CD14-positive monocyte (primary cell): ENCODE measurements at regions not wholly inside any gene's neighbourhood (a gene's known extent, or its start where the extent isn't known, plus 50 kb on each side); places are given as distances from the start of the nearest gene placed in this dataset.

ENCODE experiments used
- DNase-seq, 3 donors: peaks; one replicate each; pipeline ENCODE4 v3.0.0-alpha.2; 2011 to 2022
- H2AFZ ChIP-seq: 2 replicates; pipeline ENCODE4 v1.6.0; 2012; ENCODE audit warnings: mild to moderate bottlenecking, low read depth, low read length, inconsistent platforms; ENCODE audit not compliant: insufficient read depth, poor library complexity, severe bottlenecking
- H3K27ac ChIP-seq, 2 donors: 1 replicate in 1 of 2; 2 replicates in 1 of 2; pipeline ENCODE4 v1.5.1; 2012 to 2013; ENCODE audit warnings: low read length in 2 of 2, control low read depth in 1 of 2, inconsistent platforms in 1 of 2, low read depth in 1 of 2, mild to moderate bottlenecking in 1 of 2
- H3K27me3 ChIP-seq, 2 donors: one replicate each; pipeline versions ENCODE4 v1.6.0 to v1.6.1; 2011 to 2013; ENCODE audit warnings: low read length in 2 of 2; ENCODE audit not compliant: control insufficient read depth in 2 of 2, insufficient read depth in 2 of 2
- H3K36me3 ChIP-seq, 2 donors: replicated peaks in 1 of 2; 1 replicate in 1 of 2; 2 replicates in 1 of 2; pipeline versions ENCODE4 v1.5.1 to v1.6.1; 2012 to 2013; ENCODE audit warnings: low read length in 2 of 2, control low read depth in 1 of 2, inconsistent platforms in 1 of 2, mild to moderate bottlenecking in 1 of 2; ENCODE audit not compliant: insufficient read depth in 2 of 2, control insufficient read depth in 1 of 2
- H3K4me1 ChIP-seq, 2 donors: 1 replicate in 1 of 2; 2 replicates in 1 of 2; pipeline versions ENCODE4 v1.5.1 to v1.6.1; 2012 to 2013; ENCODE audit warnings: low read length in 2 of 2, control low read depth in 1 of 2, inconsistent platforms in 1 of 2, mild to moderate bottlenecking in 1 of 2, moderate library complexity in 1 of 2; ENCODE audit not compliant: insufficient read depth in 2 of 2, control insufficient read depth in 1 of 2
- H3K4me2 ChIP-seq: replicated peaks from 2 replicates; pipeline ENCODE3; 2012; ENCODE audit warnings: low read length, moderate library complexity, mild to moderate bottlenecking; ENCODE audit not compliant: poor library complexity, severe bottlenecking; ENCODE audit errors: extremely low read depth
- H3K4me3 ChIP-seq, 3 experiments: fragments of 200-600 bp in 1 of 3; sonication (generic) in 1 of 3; replicated peaks in 1 of 3; 1 replicate in 2 of 3; 2 replicates in 1 of 3; pipeline ENCODE4 v1.5.1; 2011 to 2013; ENCODE audit warnings: low read length in 3 of 3, mild to moderate bottlenecking in 3 of 3, control low read depth in 2 of 3, low read depth in 2 of 3, inconsistent platforms in 1 of 3, moderate library complexity in 1 of 3
- H3K79me2 ChIP-seq: 2 replicates; pipeline ENCODE4 v1.6.0; 2012; ENCODE audit warnings: mild to moderate bottlenecking, control low read depth, inconsistent platforms, low read length, moderate library complexity; ENCODE audit not compliant: insufficient read depth
- H3K9ac ChIP-seq: 2 replicates; pipeline ENCODE4 v1.6.0; 2017; ENCODE audit warnings: low read length, mild to moderate bottlenecking; ENCODE audit not compliant: insufficient read depth, poor library complexity, severe bottlenecking
- H3K9me3 ChIP-seq, 2 donors: replicated peaks in 1 of 2; 1 replicate in 1 of 2; 2 replicates in 1 of 2; pipeline versions ENCODE4 v1.5.1 to v1.6.1; 2012 to 2013; ENCODE audit warnings: low read length in 2 of 2, control low read depth in 1 of 2; ENCODE audit not compliant: control insufficient read depth in 1 of 2, insufficient read depth in 1 of 2
- H4K20me1 ChIP-seq: 2 replicates; pipeline ENCODE4 v1.6.0; 2012; ENCODE audit warnings: mild to moderate bottlenecking, low read length, control low read depth, moderate library complexity; ENCODE audit not compliant: insufficient read depth
- H3K27ac Mint-ChIP-seq, 7 donors: one replicate each; pipeline ENCODE4 v1.8.0; 2020; ENCODE audit warnings: mild to moderate bottlenecking in 7 of 7, mixed read lengths in 7 of 7, moderate library complexity in 6 of 7, inconsistent platforms in 2 of 7
- H3K27me3 Mint-ChIP-seq, 3 donors: one replicate each; pipeline ENCODE4 v1.8.0; 2021 to 2022; ENCODE audit warnings: low read depth in 3 of 3, mild to moderate bottlenecking in 3 of 3, mixed read lengths in 3 of 3, moderate library complexity in 3 of 3, inconsistent platforms in 1 of 3
- H3K36me3 Mint-ChIP-seq, 2 donors: one replicate each; pipeline ENCODE4 v1.8.0; 2020; ENCODE audit warnings: mixed read lengths in 2 of 2, inconsistent platforms in 1 of 2, mild to moderate bottlenecking in 1 of 2
- H3K4me1 Mint-ChIP-seq: one replicate; pipeline ENCODE4 v1.8.0; 2020; ENCODE audit warnings: mild to moderate bottlenecking, mixed read lengths
- H3K4me3 Mint-ChIP-seq, 2 donors: one replicate each; pipeline ENCODE4 v1.8.0; 2020; ENCODE audit warnings: mild to moderate bottlenecking in 2 of 2, mixed read lengths in 2 of 2, moderate library complexity in 1 of 2
- H3K9me3 Mint-ChIP-seq, 7 donors: one replicate each; pipeline ENCODE4 v1.8.0; 2020 to 2022; ENCODE audit warnings: mixed read lengths in 7 of 7, mild to moderate bottlenecking in 6 of 7, moderate library complexity in 6 of 7, inconsistent platforms in 2 of 7
- CTCF ChIP-seq: fragments of 200-600 bp; IDR thresholded peaks from one replicate; pipeline ENCODE4 v1.8.0; 2022; ENCODE audit warnings: antibody characterized with exemption, mild to moderate bottlenecking
- WGBS: methylation state at CpG from one replicate; pipeline ENCODE4 v1.1.5; 2013; ENCODE audit warnings: missing lambda C conversion rate; ENCODE audit not compliant: insufficient coverage; 5-methylcytosine and 5-hydroxymethylcytosine counted together
- intact Hi-C, 2 donors: fragments of 100-400 bp; cut with micrococcal nuclease; formaldehyde crosslinking; loops; one replicate each; pipeline versions ENCODE4 v1.15.0 to v1.15.1; 2023

DNA sequence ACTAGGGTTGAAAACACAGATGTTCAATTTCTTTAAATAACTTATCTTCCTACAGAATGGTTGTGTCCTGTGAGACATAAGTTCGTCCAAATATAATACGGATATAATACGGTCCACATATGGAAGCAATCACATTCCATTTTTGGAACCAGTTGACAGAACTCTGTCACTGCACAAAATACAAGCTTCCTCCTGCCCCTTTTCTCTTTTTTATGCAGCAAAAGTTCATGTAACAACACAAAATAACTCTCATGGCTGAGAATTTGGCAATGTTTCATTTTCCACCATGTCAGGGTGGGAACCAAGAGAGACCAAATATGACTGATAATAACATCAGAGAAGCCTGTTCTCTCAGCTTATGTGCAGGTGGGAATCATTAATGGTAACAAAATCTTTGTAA lies 158.1 kb upstream of the ZNF385D start:
- no peak for DNase-seq
- Mint-ChIP-seq H3K27ac (no peak overlapping the region), H3K27me3 (no peaks in the 10 kb centered on the region), H3K36me3 (no peaks in the 10 kb centered on the region), H3K4me3 (no peak overlapping the region), H3K9me3 (peaks cover 0 to 2% (median 0%) of the 10 kb centered on the region in 7 donors), H3K4me1 (no peaks in the 10 kb centered on the region)
- Histone ChIP-seq H3K36me3 (no peaks in the 10 kb centered on the region), H3K9ac (no peak overlapping the region), H2AFZ (no peak overlapping the region), H3K4me3 (no peak overlapping the region), H3K4me2 (no peak overlapping the region), H3K9me3 (no peaks in the 10 kb centered on the region), H3K79me2 (no peaks in the 10 kb centered on the region), H3K4me1 (no peaks in the 10 kb centered on the region), H3K27ac (no peak overlapping the region), H3K27me3 (no peaks in the 10 kb centered on the region), H4K20me1 (no peaks in the 10 kb centered on the region)
- 100% methylated on average over 3 of the region's 3 CpGs for WGBS
- intact Hi-C loops = no loop called here
- TF ChIP-seq CTCF = no peak

DNA sequence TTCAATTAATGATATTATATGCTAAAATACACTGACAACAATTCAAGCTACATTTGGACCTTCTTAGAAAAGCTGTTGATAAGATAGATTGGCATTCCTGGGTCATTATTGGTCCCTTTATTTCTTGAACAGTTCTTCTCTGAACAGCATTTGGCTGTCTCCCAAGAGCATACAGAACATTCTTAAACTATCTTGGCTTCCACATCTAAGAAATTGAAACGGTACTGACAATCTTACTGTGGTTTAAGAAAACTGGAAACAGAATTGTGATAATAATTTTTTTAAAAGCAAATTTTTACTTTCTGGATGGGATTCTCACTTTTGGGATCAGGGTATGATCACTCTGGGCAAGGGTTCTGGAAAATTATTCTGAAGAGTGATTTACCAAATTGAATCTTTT lies 161.7 kb upstream of the ZNF385D start:
- H3K9ac ChIP-seq = no peak overlapping the region
- no peak for DNase-seq
- no peaks in the 10 kb centered on the region for H3K79me2 ChIP-seq
- H4K20me1 ChIP-seq = no peaks in the 10 kb centered on the region
- no CpG with 5 or more reads among the region's 1 CpG for WGBS
- H3K4me3 ChIP-seq = no peak overlapping the region
- Mint-ChIP-seq H3K4me3 (no peak overlapping the region), H3K9me3 (peaks cover 0 to 5% (median 1%) of the 10 kb centered on the region in 7 donors), H3K4me1 (no peaks in the 10 kb centered on the region), H3K27ac (no peak overlapping the region), H3K27me3 (no peaks in the 10 kb centered on the region), H3K36me3 (no peaks in the 10 kb centered on the region)
- no peaks in the 10 kb centered on the region for H3K27me3 ChIP-seq
- H3K36me3 ChIP-seq = no peaks in the 10 kb centered on the region
- H3K27ac ChIP-seq = no peak overlapping the region
- TF ChIP-seq CTCF = no peak
- H3K4me2 ChIP-seq = no peak overlapping the region
- no peaks in the 10 kb centered on the region for H3K4me1 ChIP-seq
- H3K9me3 ChIP-seq = no peaks in the 10 kb centered on the region
- intact Hi-C loops = no loop called here
- H2AFZ ChIP-seq = no peak overlapping the region
